Esophagus squamous epithelium (tissue), 4 donors: ENCODE measurements at regions not wholly inside any gene's neighbourhood (a gene's known extent, or its start where the extent isn't known, plus 50 kb on each side); places are given as distances from the start of the nearest gene placed in this dataset.

ENCODE experiments used
- POLR2A ChIP-seq, 4 donors: fragments of 450-650 bp; IDR thresholded peaks; one replicate each; pipeline ENCODE4 v1.6.1; 2017; ENCODE audit warnings: antibody characterized with exemption in 4 of 4, mild to moderate bottlenecking in 4 of 4, moderate library complexity in 3 of 4
- TF ChIP-seq, protein P1 (sequence below), 6 experiments: fragments of 450-650 bp in 4 of 6; fragments of 200-600 bp in 2 of 6; sonication (generic) in 2 of 6; IDR thresholded peaks; one replicate each; pipeline ENCODE4 v1.5.1; 2016 to 2019; ENCODE audit warnings: antibody characterized with exemption in 6 of 6, mild to moderate bottlenecking in 4 of 6, moderate library complexity in 4 of 6

DNA sequence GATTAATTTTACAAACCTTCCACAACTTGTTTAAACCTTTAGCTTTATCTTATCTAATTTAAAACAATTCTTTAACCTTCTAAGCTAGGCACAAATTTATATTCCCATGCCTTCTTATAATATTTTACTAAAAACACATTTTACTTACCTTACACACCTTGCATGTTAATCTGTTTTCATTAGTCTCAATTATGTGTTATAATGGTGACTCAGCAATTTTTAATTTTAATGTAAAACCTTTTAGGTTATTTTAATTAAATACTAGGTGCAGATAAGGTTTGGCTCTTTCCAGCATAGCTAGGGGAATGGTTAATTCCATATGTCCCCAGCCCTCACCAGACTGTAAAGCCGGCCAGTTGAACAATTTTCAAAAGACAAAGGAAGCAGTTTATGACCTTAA is 264.6 kb upstream of the SGO1 start:
- TF ChIP-seq, protein P1, sequence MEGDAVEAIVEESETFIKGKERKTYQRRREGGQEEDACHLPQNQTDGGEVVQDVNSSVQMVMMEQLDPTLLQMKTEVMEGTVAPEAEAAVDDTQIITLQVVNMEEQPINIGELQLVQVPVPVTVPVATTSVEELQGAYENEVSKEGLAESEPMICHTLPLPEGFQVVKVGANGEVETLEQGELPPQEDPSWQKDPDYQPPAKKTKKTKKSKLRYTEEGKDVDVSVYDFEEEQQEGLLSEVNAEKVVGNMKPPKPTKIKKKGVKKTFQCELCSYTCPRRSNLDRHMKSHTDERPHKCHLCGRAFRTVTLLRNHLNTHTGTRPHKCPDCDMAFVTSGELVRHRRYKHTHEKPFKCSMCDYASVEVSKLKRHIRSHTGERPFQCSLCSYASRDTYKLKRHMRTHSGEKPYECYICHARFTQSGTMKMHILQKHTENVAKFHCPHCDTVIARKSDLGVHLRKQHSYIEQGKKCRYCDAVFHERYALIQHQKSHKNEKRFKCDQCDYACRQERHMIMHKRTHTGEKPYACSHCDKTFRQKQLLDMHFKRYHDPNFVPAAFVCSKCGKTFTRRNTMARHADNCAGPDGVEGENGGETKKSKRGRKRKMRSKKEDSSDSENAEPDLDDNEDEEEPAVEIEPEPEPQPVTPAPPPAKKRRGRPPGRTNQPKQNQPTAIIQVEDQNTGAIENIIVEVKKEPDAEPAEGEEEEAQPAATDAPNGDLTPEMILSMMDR (IDR thresholded peaks at IDR 0.05): no peak
- no peak for TF ChIP-seq POLR2A (IDR thresholded peaks at IDR 0.05)
